HUES48 (cell line): ENCODE measurements at regions not wholly inside any gene's neighbourhood (a gene's known extent, or its start where the extent isn't known, plus 50 kb on each side); places are given as distances from the start of the nearest gene placed in this dataset.

ENCODE experiments used
- H3K27ac ChIP-seq: one replicate; pipeline ENCODE4 v1.7.0; 2013; ENCODE audit warnings: low read depth, low read length, inconsistent platforms
- H3K27me3 ChIP-seq: 2 replicates; pipeline ENCODE4 v1.6.1; 2013; ENCODE audit warnings: mild to moderate bottlenecking, low read length; ENCODE audit not compliant: control insufficient read depth, insufficient read depth
- H3K36me3 ChIP-seq: 2 replicates; pipeline ENCODE4 v1.6.1; 2013; ENCODE audit warnings: low read length; ENCODE audit not compliant: control insufficient read depth, insufficient read depth
- H3K4me1 ChIP-seq: 2 replicates; pipeline ENCODE4 v1.6.1; 2013; ENCODE audit warnings: mild to moderate bottlenecking, low read length; ENCODE audit not compliant: control insufficient read depth, insufficient read depth
- H3K4me3 ChIP-seq: 2 replicates; pipeline ENCODE4 v1.5.1; 2013; ENCODE audit warnings: mild to moderate bottlenecking, low read depth, low read length
- H3K9ac ChIP-seq: 2 replicates; pipeline ENCODE4 v1.6.1; 2013; ENCODE audit warnings: mild to moderate bottlenecking, low read depth, low read length, moderate library complexity
- H3K9me3 ChIP-seq: 2 replicates; pipeline ENCODE4 v1.6.1; 2013; ENCODE audit warnings: low read length; ENCODE audit not compliant: control insufficient read depth, insufficient read depth

DNA sequence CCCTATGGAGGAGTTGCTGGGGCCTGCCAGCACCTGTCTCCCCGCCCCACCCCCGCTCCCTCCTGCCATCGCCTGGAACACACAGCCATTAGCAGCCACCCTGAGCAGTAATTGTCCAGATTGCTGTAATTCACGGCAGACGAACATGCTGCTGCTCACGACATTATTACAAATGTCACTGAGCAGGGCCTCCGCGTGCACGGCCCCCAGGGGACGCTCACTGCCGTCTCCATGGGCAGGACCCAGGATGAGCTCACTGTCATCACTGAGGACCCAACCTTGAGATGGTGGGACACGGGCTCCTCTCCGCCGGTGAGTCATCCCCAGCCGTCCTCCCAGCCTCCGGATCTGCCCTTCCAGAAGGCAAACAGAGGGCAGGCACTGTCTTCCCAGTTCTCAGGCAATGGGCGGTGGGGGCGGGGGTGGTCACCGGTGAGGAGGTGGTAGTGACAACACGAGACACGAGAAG lies 100.4 kb downstream of the RFLNA start:
- Histone ChIP-seq H3K4me3 (no peak overlapping the region), H3K9me3 (no peaks in the 10 kb centered on the region), H3K36me3 (peaks cover 64% of the 10 kb centered on the region), H3K27me3 (no peaks in the 10 kb centered on the region), H3K4me1 (peaks cover 7% of the 10 kb centered on the region; the same call in 1 of the 2 replicates), H3K27ac (no peak overlapping the region), H3K9ac (no peak overlapping the region)

DNA sequence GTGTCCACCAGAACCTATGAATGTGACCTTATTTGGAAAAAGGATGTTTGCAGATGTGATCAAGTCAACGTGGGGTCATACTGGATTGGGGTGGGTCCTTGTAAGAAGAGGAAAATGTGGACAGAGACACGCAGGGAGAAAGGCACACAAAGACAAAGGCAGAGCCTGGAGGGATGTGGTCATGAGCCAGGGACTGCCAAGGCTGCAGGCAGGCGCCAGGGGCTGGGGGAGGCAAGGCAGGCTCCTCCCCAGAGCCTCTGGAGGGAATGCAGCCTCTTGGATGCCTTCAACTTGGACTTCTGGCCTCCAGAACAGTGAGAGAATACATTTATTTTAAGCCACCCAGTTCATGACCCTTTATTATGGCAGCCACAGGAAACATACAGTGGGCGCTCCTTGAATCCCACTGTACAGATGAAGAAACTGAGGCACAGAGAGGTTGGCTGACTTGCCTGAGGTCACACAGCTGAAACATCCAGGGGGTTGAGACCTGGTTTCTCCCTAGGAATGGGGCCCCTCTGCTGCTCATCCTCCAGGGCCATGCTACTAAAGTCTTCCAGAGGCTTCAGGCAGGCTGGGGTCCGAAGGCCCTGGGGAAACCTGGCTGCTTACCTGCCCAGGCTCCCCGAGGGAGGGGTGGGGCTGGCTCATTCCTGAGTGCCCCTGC lies 99.7 kb downstream of the RFLNA start:
- no peak overlapping the region for H3K27ac ChIP-seq
- H3K36me3 ChIP-seq = peaks cover 59% of the 10 kb centered on the region
- peaks cover 7% of the 10 kb centered on the region; the same call in 1 of the 2 replicates for H3K4me1 ChIP-seq

DNA sequence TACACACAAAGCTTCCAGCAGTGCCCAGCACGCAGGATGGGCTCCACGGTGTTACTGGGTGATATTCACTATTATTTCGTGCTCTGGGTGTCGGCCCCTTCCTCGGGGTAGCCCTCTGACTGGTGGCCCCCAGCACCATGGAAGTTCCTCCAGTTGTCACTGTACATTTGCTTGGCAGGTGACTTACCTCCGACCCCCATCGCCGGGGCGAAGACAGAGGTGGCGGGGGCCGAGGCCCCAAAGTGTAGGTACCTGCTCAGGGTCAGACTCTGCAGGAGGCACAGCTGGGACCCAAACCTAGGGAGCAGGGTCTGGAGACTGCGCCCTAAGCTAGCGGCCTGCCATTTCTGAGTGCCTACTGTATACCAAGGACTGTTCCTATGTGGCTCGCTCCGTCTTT lies 98.9 kb downstream of the RFLNA start:
- Histone ChIP-seq H3K27me3 (no peaks in the 10 kb centered on the region), H3K9me3 (no peaks in the 10 kb centered on the region), H3K4me1 (peaks cover 7% of the 10 kb centered on the region; the same call in 1 of the 2 replicates), H3K9ac (no peak overlapping the region), H3K27ac (no peak overlapping the region), H3K4me3 (no peak overlapping the region), H3K36me3 (peaks cover 59% of the 10 kb centered on the region)

More for the DNA sequence above, 99.7 kb downstream of the RFLNA start:
- Histone ChIP-seq H3K9me3 (no peaks in the 10 kb centered on the region), H3K4me3 (no peak overlapping the region), H3K9ac (no peak overlapping the region), H3K27me3 (no peaks in the 10 kb centered on the region)

DNA sequence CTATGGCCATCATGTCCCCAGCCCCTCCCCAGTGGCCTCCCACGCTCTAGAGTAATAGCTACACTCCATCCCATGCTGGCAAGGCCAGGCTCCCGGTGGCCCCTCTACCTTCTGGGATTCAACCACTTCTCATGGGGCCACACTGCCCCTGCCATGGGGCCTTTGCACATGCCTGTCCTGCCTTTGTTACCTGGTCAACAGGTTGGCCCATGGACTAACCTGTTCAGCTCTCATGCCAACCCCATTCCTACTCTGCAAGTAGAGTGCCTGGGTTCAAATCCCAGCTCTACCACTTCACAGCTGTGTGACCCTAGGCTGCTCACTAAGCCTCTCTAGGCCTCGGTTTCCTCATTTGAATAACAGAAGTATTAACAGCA lies 98.5 kb downstream of the RFLNA start:
- no peak overlapping the region for H3K4me3 ChIP-seq
- peaks cover 7% of the 10 kb centered on the region; the same call in 1 of the 2 replicates for H3K4me1 ChIP-seq
- H3K27ac ChIP-seq = no peak overlapping the region
- H3K27me3 ChIP-seq = no peaks in the 10 kb centered on the region
- no peak overlapping the region for H3K9ac ChIP-seq
- H3K9me3 ChIP-seq = no peaks in the 10 kb centered on the region
- peaks cover 55% of the 10 kb centered on the region for H3K36me3 ChIP-seq

DNA sequence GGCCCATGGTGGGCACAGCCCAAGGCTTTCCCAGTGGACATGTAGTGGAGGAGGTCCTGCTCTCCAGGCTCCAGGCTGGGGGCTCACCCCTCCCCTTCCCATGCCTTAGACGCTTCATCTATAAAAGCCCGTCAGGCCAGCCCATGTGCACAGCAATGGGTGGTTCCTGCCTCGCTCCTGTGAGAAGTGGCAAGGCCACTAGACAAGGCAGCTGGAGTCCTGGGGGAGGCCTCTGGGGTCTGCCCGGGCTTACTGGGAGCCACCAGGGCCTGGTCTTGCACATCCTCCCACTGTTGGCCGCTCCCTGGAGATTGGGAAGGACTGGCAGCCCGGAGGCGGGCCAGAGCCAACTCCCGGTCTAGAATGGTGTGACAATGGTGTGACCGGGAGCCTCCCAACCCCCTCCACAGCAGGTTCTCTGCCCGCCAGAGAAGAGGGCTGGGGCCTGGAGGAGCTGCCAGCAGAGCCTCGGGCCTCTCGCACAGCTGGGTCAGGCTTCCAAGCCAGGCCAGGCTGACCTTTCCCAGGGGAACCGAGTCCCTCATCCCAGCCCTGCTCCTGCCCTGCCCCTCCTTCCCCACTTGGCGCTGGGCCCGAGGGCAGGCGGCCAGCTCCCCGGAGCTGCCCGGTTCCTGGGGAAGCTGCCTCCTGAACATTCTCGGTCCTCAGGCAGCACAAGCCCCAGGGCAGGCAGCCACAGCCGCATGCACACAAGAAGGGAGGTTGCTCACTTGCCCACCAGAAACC lies 97.9 kb downstream of the RFLNA start:
- Histone ChIP-seq H3K9ac (no peak overlapping the region), H3K4me1 (peaks cover 7% of the 10 kb centered on the region; the same call in 1 of the 2 replicates), H3K27ac (peak overlapping the region; percentile 33)

DNA sequence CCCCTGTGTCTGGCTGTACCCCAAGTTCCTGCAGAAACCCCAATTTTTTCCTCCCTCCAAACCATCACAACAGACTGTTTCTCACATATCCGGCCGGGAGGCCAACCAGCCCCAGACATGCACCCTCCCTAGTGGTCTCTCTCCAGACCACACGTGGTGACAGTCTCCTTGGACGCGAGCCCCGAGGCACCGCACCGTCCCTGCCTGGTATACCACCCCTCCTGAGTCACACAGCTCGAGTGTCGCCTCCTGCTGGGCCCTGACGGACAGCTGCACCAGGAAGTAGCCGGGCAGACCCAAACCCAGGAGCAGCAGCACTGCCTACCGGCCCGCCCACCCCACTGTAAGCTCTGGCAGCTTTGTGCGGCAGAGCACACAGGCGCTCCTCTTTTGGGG lies 97.4 kb downstream of the RFLNA start:
- Histone ChIP-seq H3K4me1 (peaks cover 7% of the 10 kb centered on the region; the same call in 1 of the 2 replicates), H3K36me3 (peaks cover 44% of the 10 kb centered on the region), H3K27me3 (no peaks in the 10 kb centered on the region), H3K9me3 (no peaks in the 10 kb centered on the region), H3K9ac (no peak overlapping the region), H3K4me3 (no peak overlapping the region), H3K27ac (peak overlapping the region; percentile 29)

More for the DNA sequence above, 97.9 kb downstream of the RFLNA start:
- Histone ChIP-seq H3K4me3 (no peak overlapping the region), H3K36me3 (peaks cover 49% of the 10 kb centered on the region), H3K27me3 (no peaks in the 10 kb centered on the region), H3K9me3 (no peaks in the 10 kb centered on the region)

DNA sequence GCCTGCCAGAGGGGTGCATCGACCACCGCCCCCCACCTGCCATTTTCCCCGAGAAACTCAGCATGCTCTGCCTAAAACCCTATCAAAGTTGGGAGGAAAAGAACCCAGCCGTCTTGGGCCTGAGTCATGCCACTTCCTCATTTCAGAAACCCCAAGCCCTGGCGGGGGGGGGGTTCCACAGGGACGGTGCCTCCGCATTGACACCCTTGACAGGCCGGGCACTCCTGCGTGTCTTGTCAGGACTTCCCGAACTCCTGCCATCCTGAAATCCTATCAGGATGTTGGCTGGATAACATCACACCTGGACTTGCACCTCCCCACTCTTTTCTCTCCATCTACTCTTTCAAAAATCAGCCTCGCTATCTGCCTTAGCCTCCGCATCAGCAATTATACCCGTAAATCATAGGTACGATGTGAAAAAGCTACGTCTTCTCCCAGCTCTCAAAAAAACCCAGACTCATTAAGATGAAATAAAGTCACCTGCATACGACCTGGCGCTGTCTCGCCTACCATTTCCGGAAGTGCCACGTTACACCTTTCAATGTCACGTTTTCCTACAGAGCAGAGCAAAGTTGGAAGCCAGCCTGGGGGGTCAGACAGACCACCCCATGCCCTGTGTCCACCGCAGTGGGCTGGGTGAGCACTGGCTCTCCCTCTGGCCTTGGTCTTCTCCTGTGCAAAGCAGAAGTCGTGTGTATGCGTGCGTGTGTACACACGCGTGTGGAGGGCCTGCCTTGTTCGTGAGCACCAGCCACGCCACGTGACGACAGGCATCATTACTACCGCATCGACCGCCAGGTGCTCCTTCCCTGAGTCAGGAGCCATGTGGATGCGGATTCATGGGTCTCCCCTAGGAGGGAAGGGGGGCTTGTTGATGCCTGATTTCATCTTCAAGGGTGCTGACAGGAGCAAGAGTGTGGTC lies 96.7 kb downstream of the RFLNA start:
- H3K4me3 ChIP-seq = no peak overlapping the region
- no peaks in the 10 kb centered on the region for H3K9me3 ChIP-seq
- no peaks in the 10 kb centered on the region for H3K27me3 ChIP-seq
- H3K9ac ChIP-seq = no peak overlapping the region
- H3K4me1 ChIP-seq = peaks cover 7% of the 10 kb centered on the region; the same call in 1 of the 2 replicates
- peaks cover 41% of the 10 kb centered on the region for H3K36me3 ChIP-seq
- H3K27ac ChIP-seq = no peak overlapping the region

DNA sequence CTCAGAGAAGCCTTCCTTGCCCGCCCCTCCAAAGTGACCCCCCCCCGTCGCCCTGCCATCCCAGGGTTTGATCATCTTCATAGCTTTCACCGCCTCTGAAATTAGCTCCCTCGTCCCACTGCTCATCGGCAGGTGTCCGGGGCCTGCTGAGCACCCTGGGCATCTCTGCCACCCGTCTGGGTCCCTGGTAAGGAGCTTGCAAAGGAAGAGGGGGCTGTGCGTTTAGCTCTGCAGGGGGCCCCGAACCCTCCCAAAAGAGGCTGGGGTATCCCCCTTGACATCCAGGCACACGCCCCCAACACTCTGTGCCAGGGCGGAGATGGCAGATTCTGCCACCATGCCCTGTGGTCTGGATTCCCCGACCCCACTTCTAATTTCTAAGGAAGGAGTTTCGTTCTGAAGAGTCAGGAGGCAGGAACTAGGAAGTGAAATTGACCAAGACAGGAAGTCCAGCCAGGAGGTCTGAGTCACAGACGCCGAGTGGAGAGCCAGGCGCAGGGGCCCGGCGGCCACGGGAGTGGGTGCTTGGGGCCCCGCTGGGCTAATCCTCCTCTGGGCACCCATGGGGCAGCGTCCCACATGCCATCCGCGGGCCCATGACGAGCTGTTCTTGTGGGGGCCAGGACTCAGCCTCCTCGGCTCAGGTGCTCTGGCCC lies 95.7 kb downstream of the RFLNA start:
- Histone ChIP-seq H3K27me3 (no peaks in the 10 kb centered on the region), H3K4me3 (no peak overlapping the region), H3K27ac (no peak overlapping the region), H3K9ac (no peak overlapping the region), H3K4me1 (peaks cover 7% of the 10 kb centered on the region; the same call in 1 of the 2 replicates), H3K9me3 (no peaks in the 10 kb centered on the region), H3K36me3 (peaks cover 35% of the 10 kb centered on the region)

DNA sequence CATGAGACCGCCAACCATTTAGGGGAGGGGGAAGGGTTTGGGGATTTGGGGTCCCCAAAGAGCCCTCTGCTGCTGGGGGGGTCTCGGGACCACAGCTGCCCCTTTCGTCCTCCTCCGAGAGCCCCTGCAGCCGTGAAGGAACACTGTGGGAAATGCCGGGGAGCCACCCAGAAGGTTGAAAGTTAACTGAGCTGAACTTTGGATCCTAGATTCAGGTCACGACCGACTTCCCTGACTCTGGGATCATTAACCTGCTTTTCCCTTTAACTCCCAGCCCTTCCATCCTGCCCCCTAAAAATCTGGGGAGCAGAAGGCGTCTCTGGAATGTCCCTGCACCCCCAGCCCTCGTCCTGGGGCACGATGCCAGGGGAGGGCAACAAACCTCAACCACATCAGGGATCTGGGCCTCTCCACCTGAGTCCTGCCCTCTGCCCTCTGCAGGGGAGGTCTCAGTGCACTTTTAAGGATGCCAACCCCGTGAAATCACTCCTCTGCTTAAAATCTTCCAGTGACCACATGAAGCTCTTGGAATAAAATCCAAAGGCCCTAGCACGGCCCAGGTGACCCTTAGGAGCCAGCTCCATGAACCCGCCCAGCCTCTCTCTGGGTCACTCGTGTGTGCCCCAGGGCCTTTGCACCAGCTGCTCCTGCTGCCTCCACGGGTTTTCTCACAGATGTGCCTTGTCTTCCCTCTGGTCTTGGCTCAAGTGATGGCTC lies 95.0 kb downstream of the RFLNA start:
- Histone ChIP-seq H3K27me3 (no peaks in the 10 kb centered on the region), H3K9me3 (no peaks in the 10 kb centered on the region), H3K4me3 (peak overlapping the region; percentile 64; the same call in 1 of the 2 replicates), H3K4me1 (peaks cover 7% of the 10 kb centered on the region; the same call in 1 of the 2 replicates), H3K9ac (no peak overlapping the region), H3K27ac (peak overlapping the region; percentile 64), H3K36me3 (peaks cover 34% of the 10 kb centered on the region)
